ENCODE measurements at regions not wholly inside any gene's neighbourhood (a gene's known extent, or its start where the extent isn't known, plus 50 kb on each side); places are given as distances from the start of the nearest gene placed in this dataset.
A peak's percentile ranks its signal among the peaks of the same experiment; 100 is the strongest.

DNA sequence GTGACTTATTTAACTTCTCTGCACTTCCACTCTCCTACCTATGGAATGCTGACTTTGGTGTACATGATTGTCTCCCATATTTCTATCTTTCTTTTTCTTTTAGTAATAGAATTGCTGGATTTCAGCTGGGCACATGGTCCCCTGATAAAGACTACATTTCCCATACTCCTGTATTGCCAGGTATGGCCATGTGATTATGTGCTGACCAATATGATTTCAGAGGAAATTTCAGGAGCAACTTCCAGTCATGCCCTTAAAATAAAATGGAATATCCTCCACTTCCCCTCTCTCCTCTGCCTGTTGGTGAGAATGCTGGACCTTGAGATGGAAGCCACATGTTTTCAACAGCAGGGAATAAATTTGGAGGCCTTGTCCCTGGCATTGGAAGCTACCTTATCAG lies 130.7 kb upstream of the IGSF21 start:
- DNase-seq (ENCODE audit: low spot score) = no peak

DNA sequence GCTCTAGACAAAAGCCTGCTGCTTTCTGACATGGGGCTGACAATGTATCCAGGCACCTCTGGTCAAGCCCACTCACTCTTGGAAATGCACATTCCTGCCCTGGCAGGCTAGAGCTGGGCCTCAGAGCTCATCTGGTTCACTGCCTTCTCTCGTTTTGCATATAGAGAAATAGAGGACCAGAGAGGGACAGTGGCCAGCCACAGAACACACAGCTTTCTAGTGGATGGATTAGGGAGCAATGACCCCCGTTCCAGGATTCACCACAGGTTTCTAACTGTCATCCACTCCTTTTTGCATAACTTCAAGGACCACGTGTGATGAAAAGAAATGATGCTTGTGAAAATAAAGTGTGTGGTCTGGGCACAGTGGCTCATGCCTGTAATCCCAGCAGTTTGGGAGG lies 129.6 kb upstream of the IGSF21 start:
- DNase-seq (ENCODE audit: low spot score) = no peak

DNA sequence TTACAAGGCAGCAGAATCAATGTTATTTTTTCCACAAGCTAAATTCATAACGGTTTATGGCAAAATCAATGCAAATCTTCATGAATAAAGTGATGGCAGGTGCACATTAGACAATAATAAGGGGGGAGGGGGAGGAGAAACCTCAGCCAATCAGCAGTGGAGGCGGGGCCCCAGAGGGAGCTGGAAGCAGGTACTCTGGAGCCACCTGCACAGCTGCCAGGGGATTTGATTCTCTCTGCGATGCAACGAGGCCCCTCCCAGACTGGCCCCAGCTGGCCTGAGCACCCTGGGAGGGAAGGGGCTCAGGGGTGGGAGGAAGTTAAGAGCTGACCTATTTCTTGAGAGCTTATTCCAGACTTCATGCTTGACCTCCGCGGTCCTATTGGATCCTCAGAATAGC lies 127.8 kb upstream of the IGSF21 start:
- no peak for DNase-seq (ENCODE audit: low spot score)

DNA sequence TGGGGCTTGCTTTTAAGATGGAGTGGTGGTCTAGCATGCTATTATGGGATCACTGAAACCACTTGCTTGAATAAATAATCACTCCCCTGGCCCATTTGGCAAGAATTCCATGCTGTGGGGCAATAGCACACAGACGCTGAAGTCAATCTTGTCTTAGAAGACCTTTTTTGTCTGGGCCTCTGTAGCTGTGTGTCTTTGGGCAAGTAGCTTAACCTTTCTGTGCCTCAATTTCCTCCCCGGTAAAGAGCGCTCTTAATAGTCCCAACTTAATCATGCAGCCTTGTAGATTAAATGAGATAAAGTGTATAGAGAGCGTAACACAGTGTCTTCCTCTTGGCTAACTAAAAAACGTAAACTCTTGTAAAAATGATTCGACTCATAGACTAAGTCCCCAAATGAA lies 125.4 kb upstream of the IGSF21 start:
- DNase-seq (ENCODE audit: low spot score) = no peak

DNA sequence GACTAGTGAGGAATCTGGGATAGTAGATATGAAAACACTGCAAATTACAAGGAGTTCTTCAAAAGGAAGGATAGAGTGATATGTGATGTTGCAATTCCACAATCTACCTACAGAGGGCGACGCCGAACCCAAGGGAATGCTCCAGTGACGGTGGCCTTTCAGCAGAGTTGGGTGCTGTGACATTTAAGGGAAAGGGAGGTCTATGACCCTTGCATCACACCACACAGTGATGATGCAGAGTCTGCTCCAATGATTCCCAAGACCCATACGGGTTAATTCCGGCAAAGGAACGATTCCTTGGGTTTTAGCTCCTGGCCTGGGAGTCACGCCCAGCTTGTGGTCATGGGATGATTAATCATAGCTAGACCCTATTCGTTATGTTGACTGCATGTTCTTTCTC lies 123.0 kb upstream of the IGSF21 start:
- DNase-seq (ENCODE audit: low spot score) = peak; percentile 8

DNA sequence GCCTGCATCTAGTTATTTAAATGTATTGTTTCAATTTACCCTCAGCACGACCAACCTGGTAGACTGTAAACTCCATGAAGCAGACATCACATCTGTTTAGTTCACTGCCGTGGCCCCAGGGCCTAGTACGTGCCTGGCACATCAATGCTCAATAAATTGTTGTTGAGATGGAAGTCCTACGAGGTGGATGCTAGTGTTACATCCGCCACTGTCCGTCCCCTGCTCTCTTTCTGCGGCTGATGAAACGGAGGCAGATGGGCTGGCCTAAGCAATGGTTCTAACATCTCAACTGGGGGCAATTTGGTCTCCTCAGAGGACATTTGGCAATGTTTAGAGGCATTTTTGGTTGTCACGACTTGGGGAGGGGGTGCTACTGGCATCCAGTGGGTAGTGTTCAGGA lies 121.4 kb upstream of the IGSF21 start:
- no peak for DNase-seq (ENCODE audit: low spot score)

DNA sequence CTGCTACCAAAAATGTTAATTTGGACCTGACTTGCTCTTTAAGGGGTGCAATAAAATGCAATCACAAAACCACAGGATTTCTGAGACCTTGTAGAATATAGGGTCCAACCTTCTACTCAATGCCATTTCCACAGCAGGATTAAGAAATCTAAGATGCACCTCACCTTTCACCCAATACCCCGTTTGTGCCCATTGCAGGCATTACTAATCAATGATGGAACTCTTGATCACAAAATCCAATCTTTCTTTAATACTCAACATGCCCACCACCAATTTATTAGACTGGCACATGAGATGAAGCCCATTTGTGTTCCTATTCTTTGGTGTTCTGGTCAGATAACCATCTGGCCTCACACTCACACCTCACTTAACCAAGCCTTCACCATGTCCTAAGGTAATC lies 117.2 kb upstream of the IGSF21 start:
- DNase-seq (ENCODE audit: low spot score) = no peak

DNA sequence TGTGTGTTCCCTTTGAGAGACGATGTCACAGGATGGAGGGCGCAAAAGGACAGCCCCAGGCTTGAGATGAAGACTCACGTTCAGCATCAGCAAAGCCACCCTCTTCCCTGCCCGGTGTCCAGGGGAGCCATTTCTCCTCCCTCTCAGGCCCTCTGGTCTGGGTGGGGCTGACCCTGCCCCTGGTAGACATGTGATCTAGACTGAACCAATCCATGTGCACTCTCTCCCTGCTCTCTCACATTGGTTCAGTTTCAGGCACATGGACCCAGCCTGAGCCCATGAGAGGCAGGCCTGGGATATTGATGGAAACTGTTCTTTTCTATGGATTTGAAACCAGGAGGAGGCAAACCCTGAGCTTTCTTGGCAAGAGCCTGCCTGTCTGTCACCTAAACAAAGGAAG lies 115.6 kb upstream of the IGSF21 start:
- DNase-seq (ENCODE audit: low spot score) = no peak

DNA sequence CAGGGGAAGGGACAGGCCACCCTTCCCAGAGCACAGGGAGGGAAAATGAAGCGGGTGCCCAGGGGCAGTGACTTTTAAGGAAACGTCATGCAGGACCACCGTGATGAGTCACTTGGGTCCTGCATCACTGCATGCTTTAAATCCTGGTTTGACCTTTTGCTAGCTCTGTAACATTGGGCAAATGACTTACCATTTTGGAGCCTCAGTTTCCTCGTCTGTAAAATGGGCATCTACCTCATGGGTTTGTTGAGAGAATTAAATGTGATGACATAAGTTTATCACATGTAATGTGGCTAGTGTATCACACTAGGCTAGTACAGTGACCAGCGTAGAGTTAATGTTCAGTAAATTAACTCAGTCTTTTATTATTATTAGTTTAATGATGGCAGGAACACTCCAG lies 114.8 kb upstream of the IGSF21 start:
- DNase-seq (ENCODE audit: low spot score) = no peak

DNA sequence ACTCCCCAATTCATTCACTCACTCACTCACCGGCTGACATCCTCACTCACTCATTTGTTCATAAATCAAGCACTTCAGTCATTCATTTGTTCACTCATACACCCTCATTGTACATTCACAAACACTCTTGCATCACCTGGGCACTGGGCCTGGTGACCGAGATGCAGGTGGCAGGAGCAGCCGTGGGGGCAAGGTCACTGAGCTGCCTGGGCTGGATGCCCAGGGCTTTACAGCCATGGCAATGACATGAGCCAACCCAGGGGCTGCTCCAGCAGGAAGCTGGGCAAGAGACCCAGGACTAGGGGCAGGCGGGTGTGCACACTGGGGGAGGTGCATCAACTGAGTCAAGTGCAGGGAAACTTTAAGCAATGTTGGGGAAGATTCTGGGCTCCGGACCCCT lies 113.6 kb upstream of the IGSF21 start:
- no peak for DNase-seq (ENCODE audit: low spot score)

DNA sequence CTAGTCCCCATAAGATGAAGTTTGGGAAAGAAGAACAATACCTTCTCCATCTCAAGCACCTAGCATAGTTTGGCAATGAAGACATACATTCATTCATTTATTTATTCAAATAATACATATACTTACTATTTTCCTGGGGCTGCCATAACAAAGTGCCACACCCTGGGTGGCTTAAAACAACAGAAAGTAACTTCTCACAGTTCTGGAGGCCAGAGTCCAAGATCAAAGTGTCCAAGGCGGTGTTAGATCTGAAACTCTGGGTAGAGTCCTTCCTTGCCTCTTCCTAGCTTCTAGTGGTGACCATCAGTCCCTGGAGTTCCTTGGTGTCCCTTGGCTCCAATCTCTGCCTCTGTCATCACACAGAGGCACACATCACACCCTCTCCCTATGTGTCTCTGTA lies 112.1 kb upstream of the IGSF21 start:
- no peak for DNase-seq (ENCODE audit: low spot score)

DNA sequence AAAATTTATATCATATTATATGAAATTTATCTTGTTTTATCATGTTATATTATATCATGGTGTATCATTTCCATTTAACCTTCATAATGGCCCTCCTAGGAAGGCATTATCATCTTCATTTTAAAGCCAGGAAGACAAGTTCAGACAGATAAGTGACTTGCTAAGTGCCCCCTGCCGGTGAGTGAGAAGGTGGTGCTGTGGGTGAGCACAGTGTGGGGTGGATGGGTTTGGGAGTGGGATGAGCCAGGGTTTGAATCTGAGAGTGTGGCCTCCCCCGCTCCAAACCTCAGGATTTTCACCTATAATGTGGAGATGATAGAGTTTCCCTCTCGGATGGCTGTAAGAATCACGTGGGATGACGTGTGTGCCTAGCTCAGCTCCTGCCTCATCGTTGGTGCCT lies 108.7 kb upstream of the IGSF21 start:
- DNase-seq (ENCODE audit: low spot score) = no peak

DNA sequence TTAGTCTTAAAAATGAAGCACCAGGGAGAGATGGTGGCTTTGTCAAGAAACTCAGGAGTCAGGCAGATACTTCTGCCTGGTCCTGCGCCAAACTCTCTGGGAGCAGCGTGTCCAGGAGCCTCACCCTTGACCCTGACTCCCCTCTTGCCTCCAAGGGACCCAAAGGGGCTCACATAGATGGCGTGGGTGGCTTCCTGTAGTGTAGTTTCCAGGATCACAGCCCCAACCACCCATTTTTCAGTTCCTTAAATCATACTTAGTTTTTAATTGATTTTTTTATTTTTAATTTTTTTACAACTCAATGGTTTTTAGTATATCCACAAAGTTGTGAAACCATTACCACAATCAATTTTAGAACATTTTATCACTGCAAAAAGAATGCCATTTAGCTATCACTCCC lies 107.7 kb upstream of the IGSF21 start:
- no peak for DNase-seq (ENCODE audit: low spot score)

DNA sequence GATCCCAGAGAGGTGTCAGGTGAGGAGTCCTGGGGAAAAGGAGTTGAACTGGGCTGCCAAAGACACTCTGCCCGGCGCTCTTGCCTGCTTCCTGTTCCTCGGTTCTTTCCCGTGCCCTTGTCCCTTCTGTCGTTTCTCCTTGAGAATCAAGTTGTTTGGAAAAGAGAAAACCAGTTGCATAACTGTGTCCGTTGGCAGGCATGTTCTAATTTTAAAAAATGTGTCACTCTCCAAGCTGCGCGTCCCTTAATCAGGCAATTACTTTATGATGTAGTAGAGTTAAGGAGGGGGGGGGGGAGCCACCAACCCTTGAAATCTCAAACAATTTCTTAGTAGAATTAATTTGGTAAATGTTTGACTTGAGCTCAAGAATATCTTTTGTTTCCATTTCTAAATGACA lies 105.9 kb upstream of the IGSF21 start:
- no peak for DNase-seq (ENCODE audit: low spot score)

DNA sequence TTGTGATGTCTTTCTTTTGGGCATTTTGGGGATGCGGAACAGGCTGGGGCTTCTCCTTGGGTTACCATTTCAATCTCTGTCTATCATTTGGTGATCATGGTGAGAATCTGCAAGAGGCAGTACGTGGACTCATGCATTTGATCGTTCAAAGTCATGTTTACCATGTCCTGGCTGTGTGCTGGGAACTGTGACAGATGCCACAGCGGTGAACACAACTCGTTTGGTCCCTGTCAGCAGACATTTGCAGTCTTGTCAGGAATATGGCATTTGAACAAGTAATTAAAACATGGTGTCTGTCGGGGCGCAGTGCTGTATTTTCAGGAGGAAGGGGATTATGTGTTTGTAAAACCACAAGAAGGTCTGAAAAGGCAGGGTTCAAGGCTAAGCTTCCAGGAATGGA lies 103.3 kb upstream of the IGSF21 start:
- DNase-seq (ENCODE audit: low spot score) = no peak

DNA sequence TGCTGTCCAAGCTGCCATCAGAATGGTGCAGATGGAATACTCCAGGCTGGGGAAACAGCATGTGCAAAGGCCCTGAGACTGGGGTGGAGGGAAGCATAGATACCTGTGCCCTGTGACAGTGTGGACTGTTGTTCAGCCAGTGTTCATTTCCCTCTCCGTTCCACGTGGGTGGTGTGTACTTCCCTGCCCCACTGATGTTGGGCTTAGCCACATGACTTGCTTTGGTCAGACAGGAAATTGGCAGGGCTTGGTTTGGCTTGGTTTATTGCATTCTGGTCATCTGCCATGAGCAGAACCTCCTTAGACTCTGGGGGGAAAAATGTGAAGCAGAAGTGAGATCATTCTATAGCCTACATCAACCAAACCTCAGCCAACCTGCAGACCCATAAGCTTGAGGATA lies 102.4 kb upstream of the IGSF21 start:
- no peak for DNase-seq (ENCODE audit: low spot score)

DNA sequence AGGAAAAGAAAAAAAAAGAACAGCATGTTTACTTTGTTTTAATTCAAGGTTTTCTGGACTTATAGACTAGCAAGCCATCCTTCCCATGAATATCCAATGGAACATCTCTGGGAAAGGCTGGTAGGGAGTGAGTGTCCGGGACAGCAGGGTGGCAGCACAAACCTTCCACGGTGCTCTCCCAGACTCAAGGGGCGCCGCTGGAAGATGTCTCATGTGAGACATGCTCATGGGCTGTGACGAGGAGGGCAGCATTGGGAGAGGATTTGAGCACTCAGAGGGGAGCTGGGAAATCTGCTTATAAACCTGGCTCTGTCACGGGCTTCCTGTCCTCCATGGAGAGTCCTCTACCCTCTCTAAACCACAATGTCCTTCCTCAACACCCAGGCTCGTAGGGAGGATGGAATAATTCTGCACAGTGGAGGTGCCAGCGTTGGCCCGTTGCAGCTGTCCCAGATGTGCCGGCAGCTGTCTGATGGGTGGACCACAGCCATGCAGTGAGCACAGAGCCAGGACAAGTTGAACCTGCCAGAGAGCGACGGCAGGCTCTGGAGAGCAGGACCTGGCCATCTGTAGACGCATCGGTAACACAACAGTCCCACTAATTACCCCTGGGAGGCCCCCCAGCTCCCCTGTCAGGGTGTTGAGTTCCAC lies 100.1 kb upstream of the IGSF21 start:
- no peak for DNase-seq (ENCODE audit: low spot score)

DNA sequence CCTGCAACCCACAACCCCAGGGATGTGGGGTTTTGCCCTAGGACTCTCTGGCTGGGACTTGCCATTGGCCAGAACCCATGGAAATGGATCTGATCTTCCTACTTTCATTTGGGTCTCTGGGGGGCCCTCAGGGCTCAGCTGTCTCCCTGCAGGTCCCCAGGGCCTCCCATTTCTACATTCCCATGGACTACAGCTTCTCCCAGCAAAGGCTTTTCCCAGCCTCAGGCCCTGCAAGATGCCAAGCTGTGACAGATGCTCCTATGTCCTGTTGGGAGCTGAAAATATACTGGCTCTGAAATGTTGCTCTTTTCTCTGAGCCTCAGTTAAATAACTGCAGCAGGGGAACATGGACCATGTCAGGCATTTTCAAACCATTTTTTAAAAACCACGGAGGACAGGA lies 99.5 kb upstream of the IGSF21 start:
- no peak for DNase-seq (ENCODE audit: low spot score)

DNA sequence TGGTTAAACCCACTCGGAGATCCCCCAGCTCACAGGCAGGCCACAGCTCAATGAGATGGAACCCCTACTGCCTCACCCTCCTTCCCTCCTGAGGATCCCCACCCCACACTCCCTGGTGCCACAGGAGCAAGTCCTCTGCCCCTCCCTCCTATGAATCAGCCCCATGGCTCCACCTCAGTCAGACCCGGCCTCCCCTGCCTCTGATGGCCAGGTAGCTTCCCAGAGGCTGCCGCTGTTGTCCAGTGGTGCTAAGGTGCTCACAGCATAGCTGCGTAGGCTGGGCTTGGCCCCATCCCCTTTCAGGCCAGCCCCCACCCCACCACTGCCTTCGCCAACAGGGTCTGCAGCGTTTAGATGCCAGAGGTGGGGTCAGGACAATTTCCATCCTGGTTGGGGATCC lies 98.5 kb upstream of the IGSF21 start:
- DNase-seq (ENCODE audit: low spot score) = no peak

DNA sequence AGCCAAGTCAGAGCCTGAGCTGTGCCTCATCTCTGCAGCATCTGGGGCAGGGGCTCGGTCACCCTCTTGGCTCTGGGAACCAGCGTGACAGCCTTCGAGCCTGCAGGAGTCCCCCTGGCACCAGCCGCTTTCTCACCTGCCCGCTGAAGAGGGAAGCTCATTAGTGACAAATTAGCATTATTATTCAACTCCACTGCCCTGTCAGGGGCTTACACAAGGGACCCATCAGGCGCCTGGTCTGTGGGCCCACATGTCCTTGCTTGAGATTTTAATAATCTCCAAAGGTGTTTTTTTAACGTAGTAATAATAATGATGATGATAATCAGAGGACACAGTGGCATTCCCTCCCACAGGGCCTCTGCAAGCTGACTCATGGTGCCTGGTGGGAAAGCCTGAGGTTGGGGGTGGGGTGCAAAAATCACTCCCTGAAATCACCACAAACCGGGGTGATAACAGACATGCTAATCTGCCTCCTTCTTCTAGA lies 98.1 kb upstream of the IGSF21 start:
- DNase-seq (ENCODE audit: low spot score) = no peak

DNA sequence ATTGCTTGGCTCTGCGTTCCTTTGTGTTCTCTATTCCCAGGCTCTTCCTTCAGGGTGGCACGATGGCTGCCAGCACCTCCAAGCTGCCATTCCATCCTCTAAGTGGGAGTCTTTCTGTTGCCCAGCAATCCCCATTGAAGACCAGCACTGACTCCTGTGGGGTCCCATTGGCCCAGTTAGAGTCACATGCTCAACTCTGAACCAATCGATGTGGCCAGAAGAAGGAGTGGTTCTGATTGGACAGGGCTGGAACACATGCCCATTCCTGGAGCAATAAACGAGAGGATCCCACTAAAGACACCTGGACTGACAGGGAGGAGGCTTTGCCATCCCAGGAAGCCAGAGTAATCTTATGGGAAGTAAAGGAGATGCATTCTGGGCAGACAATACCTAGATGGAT lies 97.2 kb upstream of the IGSF21 start:
- DNase-seq (ENCODE audit: low spot score) = no peak

DNA sequence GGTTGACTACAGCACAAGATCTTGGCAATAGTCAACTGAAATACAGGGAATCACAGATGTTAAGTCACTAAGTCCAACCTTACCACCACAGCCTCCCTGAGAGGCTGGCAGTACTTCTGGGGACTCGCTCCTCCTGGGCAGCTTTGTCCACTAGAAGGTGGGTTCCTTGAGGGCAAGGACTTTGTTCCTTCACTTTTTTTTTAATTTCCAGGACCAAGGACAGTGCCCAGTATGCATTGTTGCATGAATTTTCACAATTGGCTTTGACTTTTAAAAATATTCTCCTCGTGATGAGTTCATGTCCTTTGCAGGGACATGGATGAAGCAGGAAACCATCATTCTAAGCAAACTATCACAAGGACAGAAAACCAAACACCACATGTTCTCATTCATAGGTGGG lies 96.7 kb upstream of the IGSF21 start:
- DNase-seq (ENCODE audit: low spot score) = no peak

DNA sequence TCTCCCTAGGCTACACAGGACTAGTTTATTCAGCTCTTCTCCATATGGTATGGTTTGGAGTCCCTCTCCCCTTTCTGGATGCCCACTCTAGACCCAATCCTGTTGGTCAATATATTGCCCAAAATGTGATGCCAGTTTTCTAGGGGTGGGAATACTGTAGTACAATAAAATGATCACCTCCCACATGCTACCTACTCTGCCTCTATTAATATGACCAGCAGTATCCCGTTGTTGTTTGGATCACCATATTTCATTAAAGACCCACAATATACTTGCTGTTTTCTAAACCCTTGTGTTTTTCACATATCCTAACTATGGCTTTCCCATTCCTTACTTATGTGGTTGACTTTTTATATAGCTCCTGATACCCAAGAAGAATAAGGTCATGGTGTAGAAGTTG lies 95.9 kb upstream of the IGSF21 start:
- DNase-seq (ENCODE audit: low spot score) = no peak

DNA sequence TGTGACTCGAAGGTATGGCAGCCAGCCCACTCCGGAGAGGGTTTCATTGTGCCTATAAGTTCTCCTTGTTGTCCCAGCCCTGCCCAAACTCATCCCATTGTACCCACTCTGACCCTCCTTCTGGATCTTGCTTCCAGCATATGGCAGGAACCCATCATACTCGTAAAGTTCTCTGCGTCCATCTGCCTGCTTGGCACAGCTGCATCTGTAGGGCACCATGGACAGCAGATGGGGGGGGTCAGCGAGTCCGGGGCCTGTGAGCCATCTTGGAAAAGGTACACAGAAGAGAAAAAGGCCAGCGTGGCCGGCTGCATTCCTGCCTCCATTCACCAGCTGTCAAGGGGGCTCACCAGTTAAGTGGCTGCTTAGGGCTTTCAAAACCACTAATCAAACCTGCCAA lies 94.9 kb upstream of the IGSF21 start:
- no peak for DNase-seq (ENCODE audit: low spot score)

DNA sequence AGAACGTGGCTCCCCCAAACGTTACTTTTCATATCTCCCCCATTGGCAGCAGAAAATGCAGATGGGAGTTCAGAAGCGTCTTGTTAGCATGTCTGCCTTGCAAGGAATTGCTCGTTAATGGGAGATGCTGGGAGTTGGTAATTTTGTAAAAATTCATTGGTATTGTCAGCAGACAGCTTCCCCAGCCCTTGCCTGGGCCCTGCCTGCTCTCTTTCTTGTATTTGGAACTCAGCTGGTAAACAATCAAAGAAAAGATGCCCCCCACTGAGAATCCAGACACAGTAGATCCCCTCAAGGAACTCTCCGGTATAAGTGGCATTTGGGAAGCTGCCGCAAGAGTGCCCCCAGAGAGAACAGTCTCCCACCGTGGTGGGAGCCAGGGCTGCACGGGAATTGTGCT lies 94.4 kb upstream of the IGSF21 start:
- no peak for DNase-seq (ENCODE audit: low spot score)

Measured in RKO (cell line).